ENCODE measurements at regions not wholly inside any gene's neighbourhood (a gene's known extent, or its start where the extent isn't known, plus 50 kb on each side); places are given as distances from the start of the nearest gene placed in this dataset.

DNA sequence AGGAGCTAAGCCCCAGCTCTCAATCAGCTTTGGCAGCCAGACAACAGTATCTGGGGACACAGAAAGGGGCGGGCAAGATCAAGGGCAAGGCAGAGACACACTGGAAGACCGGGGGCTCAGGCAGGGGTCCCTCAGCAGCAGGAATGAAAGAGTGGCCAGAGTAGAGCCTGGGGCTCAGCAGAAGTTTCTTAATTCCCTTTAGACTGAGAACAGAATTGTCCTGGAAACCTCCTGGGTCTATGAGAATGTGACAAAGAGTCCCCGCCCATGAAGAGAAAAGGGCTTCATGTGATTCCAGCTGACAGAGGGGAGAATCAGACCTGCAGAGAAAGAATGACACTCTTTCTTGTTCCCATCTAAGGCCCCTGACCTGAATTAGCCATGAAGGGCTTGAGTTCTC lies 95.2 kb upstream of the CTNNB1 start:
- H3K9me3 Mint-ChIP-seq, result no peaks in the 10 kb centered on the region
- H3K36me3 Mint-ChIP-seq (ENCODE audit: low read depth), result no peaks in the 10 kb centered on the region
- no peak overlapping the region for H3K27ac Mint-ChIP-seq
- H3K27me3 Mint-ChIP-seq (ENCODE audit: low read depth), result no peaks in the 10 kb centered on the region
- no peak overlapping the region for H3K4me3 Mint-ChIP-seq
- no peak for TF ChIP-seq CTCF (IDR thresholded peaks at IDR 0.05; ENCODE audit: unreplicated experiment in 3 of 3)
- H3K4me1 Mint-ChIP-seq, result no peaks in the 10 kb centered on the region

GRCh38 chr3:41106691-41107090 lies 92.6 kb upstream of the CTNNB1 start:
- no peak for TF ChIP-seq CTCF (IDR thresholded peaks at IDR 0.05; ENCODE audit: unreplicated experiment in 3 of 3)
- Mint-ChIP-seq H3K27ac (no peak overlapping the region), H3K36me3 (ENCODE audit: low read depth) (no peaks in the 10 kb centered on the region), H3K4me3 (no peak overlapping the region), H3K4me1 (no peaks in the 10 kb centered on the region), H3K9me3 (no peaks in the 10 kb centered on the region), H3K27me3 (ENCODE audit: low read depth) (no peaks in the 10 kb centered on the region)

- H3K27me3 Mint-ChIP-seq (ENCODE audit: low read depth), result no peaks in the 10 kb centered on the region
- H3K4me3 Mint-ChIP-seq, result no peak overlapping the region
- no peaks in the 10 kb centered on the region for H3K36me3 Mint-ChIP-seq (ENCODE audit: low read depth)
- H3K4me1 Mint-ChIP-seq, result no peaks in the 10 kb centered on the region
- TF ChIP-seq CTCF (IDR thresholded peaks at IDR 0.05; ENCODE audit: unreplicated experiment in 3 of 3), result no peak
- H3K27ac Mint-ChIP-seq, result no peak overlapping the region
- H3K9me3 Mint-ChIP-seq, result no peaks in the 10 kb centered on the region
These were observed 88.3 kb upstream of the CTNNB1 start for GRCh38 chr3:41111011-41111410.

DNA sequence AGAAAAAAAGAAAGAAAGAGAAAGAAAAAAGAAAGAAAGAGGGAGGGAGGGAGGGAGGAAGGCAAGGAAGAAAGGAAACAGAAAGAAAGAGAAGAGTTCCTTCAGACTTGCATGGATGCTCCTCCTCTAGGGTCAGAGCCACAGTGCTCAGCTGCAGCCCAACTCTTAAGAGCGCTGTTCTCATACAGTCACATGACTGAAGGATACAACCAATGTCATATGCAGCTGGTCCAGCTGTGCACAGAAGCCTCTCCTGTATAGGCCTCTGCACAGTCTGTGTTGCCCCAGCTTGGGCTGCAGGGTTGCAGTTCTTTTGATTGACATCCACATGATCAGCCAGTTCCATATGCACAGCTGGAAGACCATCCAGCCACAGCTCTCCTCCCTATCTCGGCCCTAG lies 86.8 kb upstream of the CTNNB1 start:
- TF ChIP-seq CTCF (IDR thresholded peaks at IDR 0.05; ENCODE audit: unreplicated experiment in 3 of 3), result no peak
- no peaks in the 10 kb centered on the region for H3K27me3 Mint-ChIP-seq (ENCODE audit: low read depth)

DNA sequence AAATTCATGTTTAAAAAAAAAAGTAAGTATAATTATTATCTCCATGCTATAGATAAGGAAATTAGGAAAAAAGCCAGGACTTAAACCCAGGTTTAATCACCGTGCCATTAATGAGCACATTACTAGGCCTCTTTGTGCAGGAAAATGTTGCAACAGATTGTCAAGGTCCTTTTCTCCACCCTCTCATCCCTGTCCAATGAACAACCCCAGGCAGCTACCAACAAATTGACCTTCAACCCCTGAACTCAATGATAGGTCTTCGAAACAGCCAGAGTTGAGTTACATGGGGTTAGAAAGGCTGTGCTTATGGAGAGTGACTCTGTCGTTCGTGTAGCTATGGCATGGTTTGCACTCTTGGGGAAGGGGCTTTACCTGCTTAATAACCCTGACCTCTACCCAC lies 84.2 kb upstream of the CTNNB1 start:
- no peaks in the 10 kb centered on the region for H3K9me3 Mint-ChIP-seq
- no peak overlapping the region for H3K4me3 Mint-ChIP-seq
- H3K4me1 Mint-ChIP-seq, result peaks cover 16% of the 10 kb centered on the region
- no peaks in the 10 kb centered on the region for H3K36me3 Mint-ChIP-seq (ENCODE audit: low read depth)
- H3K27ac Mint-ChIP-seq, result no peak overlapping the region
- TF ChIP-seq CTCF (IDR thresholded peaks at IDR 0.05; ENCODE audit: unreplicated experiment in 3 of 3), result no peak
- peaks cover 6% of the 10 kb centered on the region for H3K27me3 Mint-ChIP-seq (ENCODE audit: low read depth)

More for the DNA sequence above, 86.8 kb upstream of the CTNNB1 start:
- Mint-ChIP-seq H3K4me3 (no peak overlapping the region), H3K4me1 (peaks cover 4% of the 10 kb centered on the region), H3K36me3 (ENCODE audit: low read depth) (no peaks in the 10 kb centered on the region), H3K9me3 (no peaks in the 10 kb centered on the region), H3K27ac (no peak overlapping the region)

- Mint-ChIP-seq H3K27me3 (ENCODE audit: low read depth) (peaks cover 14% of the 10 kb centered on the region), H3K4me3 (no peak overlapping the region), H3K4me1 (peaks cover 29% of the 10 kb centered on the region), H3K9me3 (no peaks in the 10 kb centered on the region), H3K36me3 (ENCODE audit: low read depth) (no peaks in the 10 kb centered on the region), H3K27ac (no peak overlapping the region)
- no peak for TF ChIP-seq CTCF (IDR thresholded peaks at IDR 0.05; ENCODE audit: unreplicated experiment in 3 of 3)
These were observed 82.5 kb upstream of the CTNNB1 start for GRCh38 chr3:41116851-41117250.
